ENCODE measurements at regions not wholly inside any gene's neighbourhood (a gene's known extent, or its start where the extent isn't known, plus 50 kb on each side); places are given as distances from the start of the nearest gene placed in this dataset.

DNA sequence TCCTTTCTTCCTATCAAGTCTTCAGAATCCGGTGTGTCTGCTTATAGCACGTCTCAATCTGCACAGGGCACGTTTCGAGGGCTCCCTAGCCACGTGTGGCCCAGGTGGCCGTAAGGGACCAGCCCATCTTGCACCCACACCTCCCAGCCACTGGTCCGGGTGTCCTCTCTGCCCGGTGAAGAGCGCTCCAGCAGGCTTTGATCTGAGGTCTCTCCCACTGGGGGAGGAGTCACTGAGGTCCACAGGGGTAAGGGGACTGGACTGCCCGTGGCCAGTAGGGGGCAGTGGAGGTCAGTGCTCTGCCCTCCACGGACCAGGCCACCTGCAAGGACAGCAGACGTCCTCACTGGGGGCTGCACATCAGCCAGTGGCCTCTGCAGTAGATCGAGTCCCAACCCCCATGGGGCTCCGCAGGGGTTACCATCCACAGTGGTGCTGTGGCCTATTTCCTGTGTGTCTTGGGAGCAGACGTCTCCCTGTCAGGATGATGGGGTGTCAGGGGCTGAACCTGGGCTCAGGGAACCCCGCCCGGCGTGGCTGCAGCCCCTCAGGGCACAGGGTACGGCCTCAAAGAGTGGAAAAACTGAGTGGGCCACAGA lies 204.1 kb upstream of the CIBAR2 start:
- no peaks in the 10 kb centered on the region for H3K9me3 ChIP-seq (ENCODE audit: low read length)
- H3K4me2 ChIP-seq (ENCODE audit: low read depth, low read length) = no peak overlapping the region
- no peak overlapping the region for H3K9ac ChIP-seq (ENCODE audit: insufficient read depth, low read depth, low read length)
- in situ Hi-C loops (cut with HindIII; ENCODE audit: extremely low pct_ligation_motif_present, low pct_unique_long_range_greater_than_20kb) (no loop called here), intact Hi-C loops (cut with micrococcal nuclease; ENCODE audit: unreplicated experiment) (loop anchor here (2.0 kb wide), 1 partner anchor 14 kb away; no protein-coding TSS in a partner anchor)
- H3K79me2 ChIP-seq (ENCODE audit: insufficient read depth, low read length) = no peaks in the 10 kb centered on the region
- FAIRE-seq (peak; percentile 92), DNase-seq (ENCODE audit: low spot score) (peak; percentile 80), ATAC-seq (peak; percentile 85)
- peaks cover 19% of the 10 kb centered on the region; the same call in 1 of the 2 replicates for H4K20me1 ChIP-seq (ENCODE audit: insufficient read depth, low read length)
- CTCF ChIA-PET (ENCODE audit: low intra/inter-chr PET ratio, low total read pairs) = interaction anchor here (1.4 to 1.9 kb wide), 3 partner anchors 13 to 41 kb away, joined by 5 to 12 read pairs (median 10); no protein-coding TSS in a partner anchor
- WGBS (ENCODE audit: low lambda C conversion rate) = 23% methylated on average over 15 of the region's 19 CpGs
- POLR2A ChIA-PET = no interaction called here
- peaks cover 16 to 20% of the 10 kb centered on the region in 2 experiments; a peak in 3 of 5 replicates for H3K27me3 ChIP-seq (ENCODE audit: control insufficient read depth in 1 of 2, insufficient read depth in 2 of 2, low read length in 2 of 2)
- BruUV-seq (replicated peaks) = no TSS peak
- H3K27ac ChIP-seq (ENCODE audit: extremely low read length, insufficient read depth, low read length) = no peak overlapping the region
- no peak overlapping the region for H3K4me3 ChIP-seq (replicated peaks in 1 of 3; ENCODE audit: insufficient read depth in 1 of 3, low read depth in 2 of 3, low read length in 3 of 3)
- no peaks in the 10 kb centered on the region for H3K36me3 ChIP-seq (replicated peaks in 1 of 2; ENCODE audit: control insufficient read depth in 1 of 2, insufficient read depth in 2 of 2, low read length in 2 of 2)
- H3K4me1 ChIP-seq (ENCODE audit: insufficient read depth, low read length) = peaks cover 34% of the 10 kb centered on the region
- no peak overlapping the region for H2AFZ ChIP-seq (ENCODE audit: low read length)
- TF ChIP-seq ZNF484 (CRISPR knock-in tag; IDR thresholded peaks at IDR 0.05; ENCODE audit: borderline replicate concordance, low read depth) (no peak), ZIK1 (CRISPR knock-in tag; IDR thresholded peaks at IDR 0.05; ENCODE audit: borderline replicate concordance, low read depth) (0 out of 2 replicates have a peak, but pooled peaks have one; percentile 71), ZNF552 (CRISPR knock-in tag; IDR thresholded peaks at IDR 0.05; ENCODE audit: borderline replicate concordance) (no peak), ZNF547 (CRISPR knock-in tag; IDR thresholded peaks at IDR 0.05) (0 out of 2 replicates have a peak, but pooled peaks have one; percentile 23), TSC22D2 (CRISPR knock-in tag; IDR thresholded peaks at IDR 0.05; ENCODE audit: borderline replicate concordance) (no peak), NFRKB (IDR thresholded peaks at IDR 0.05) (no peak), ZNF362 (CRISPR knock-in tag; IDR thresholded peaks at IDR 0.05; ENCODE audit: borderline replicate concordance) (peak; percentile 19; the same call in 1 of the 2 replicates), STAT5B (CRISPR knock-in tag; IDR thresholded peaks at IDR 0.05) (no peak), LCORL (IDR thresholded peaks at IDR 0.05) (no peak), LCORL (CRISPR knock-in tag; IDR thresholded peaks at IDR 0.05) (peak; percentile 65), BCL3 (CRISPR knock-in tag; IDR thresholded peaks at IDR 0.05) (0 out of 2 replicates have a peak, but pooled peaks have one; percentile 31), ETV5 (CRISPR knock-in tag; IDR thresholded peaks at IDR 0.05; ENCODE audit: borderline replicate concordance) (peak; percentile 20; the same call in 1 of the 2 replicates), ARNT (IDR thresholded peaks at IDR 0.05) (no peak), MAFK (conservative IDR thresholded peaks at IDR 0.05 in 1 of 2, IDR thresholded peaks at IDR 0.05 in 1 of 2; ENCODE audit: low read length in 2 of 2) (no peak), NFKB2 (CRISPR knock-in tag; IDR thresholded peaks at IDR 0.05; ENCODE audit: borderline replicate concordance) (0 out of 2 replicates have a peak, but pooled peaks have one; percentile 14), BHLHE40 (IDR thresholded peaks at IDR 0.05; ENCODE audit: low read length) (peak; percentile 22; the same call in 1 of the 2 replicates)
- TF ChIP-seq, protein P1, sequence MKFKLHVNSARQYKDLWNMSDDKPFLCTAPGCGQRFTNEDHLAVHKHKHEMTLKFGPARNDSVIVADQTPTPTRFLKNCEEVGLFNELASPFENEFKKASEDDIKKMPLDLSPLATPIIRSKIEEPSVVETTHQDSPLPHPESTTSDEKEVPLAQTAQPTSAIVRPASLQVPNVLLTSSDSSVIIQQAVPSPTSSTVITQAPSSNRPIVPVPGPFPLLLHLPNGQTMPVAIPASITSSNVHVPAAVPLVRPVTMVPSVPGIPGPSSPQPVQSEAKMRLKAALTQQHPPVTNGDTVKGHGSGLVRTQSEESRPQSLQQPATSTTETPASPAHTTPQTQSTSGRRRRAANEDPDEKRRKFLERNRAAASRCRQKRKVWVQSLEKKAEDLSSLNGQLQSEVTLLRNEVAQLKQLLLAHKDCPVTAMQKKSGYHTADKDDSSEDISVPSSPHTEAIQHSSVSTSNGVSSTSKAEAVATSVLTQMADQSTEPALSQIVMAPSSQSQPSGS (CRISPR knock-in tag; IDR thresholded peaks at IDR 0.05) = peak; percentile 53; the same call in 1 of the 2 replicates
- TF ChIP-seq, protein P2, sequence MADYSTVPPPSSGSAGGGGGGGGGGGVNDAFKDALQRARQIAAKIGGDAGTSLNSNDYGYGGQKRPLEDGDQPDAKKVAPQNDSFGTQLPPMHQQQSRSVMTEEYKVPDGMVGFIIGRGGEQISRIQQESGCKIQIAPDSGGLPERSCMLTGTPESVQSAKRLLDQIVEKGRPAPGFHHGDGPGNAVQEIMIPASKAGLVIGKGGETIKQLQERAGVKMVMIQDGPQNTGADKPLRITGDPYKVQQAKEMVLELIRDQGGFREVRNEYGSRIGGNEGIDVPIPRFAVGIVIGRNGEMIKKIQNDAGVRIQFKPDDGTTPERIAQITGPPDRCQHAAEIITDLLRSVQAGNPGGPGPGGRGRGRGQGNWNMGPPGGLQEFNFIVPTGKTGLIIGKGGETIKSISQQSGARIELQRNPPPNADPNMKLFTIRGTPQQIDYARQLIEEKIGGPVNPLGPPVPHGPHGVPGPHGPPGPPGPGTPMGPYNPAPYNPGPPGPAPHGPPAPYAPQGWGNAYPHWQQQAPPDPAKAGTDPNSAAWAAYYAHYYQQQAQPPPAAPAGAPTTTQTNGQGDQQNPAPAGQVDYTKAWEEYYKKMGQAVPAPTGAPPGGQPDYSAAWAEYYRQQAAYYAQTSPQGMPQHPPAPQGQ (CRISPR knock-in tag; IDR thresholded peaks at IDR 0.05; ENCODE audit: borderline replicate concordance) = no peak
